Epithelial cell of proximal tubule (primary cell): ENCODE measurements at regions not wholly inside any gene's neighbourhood (a gene's known extent, or its start where the extent isn't known, plus 50 kb on each side); places are given as distances from the start of the nearest gene placed in this dataset.
"Not testable (repeated sequence)": the region's sequence is repeated elsewhere in the genome, so short reads cannot be mapped to it uniquely, and the experiment has no call there.

Experiments
- DNase-seq: peaks from one replicate; pipeline ENCODE4 v3.0.0-alpha.2; 2011; ENCODE audit warnings: low read depth
- H3K4me3 ChIP-seq: 2 replicates; pipeline ENCODE4 v1.5.1; 2011; ENCODE audit warnings: low read depth, mild to moderate bottlenecking, low read length
- TF ChIP-seq, protein P1 (sequence below): conservative IDR thresholded peaks from 2 replicates; pipeline ENCODE4 v1.5.1; 2012; ENCODE audit warnings: low read depth, mild to moderate bottlenecking, low read length

- no peak for DNase-seq
- TF ChIP-seq, protein P1, sequence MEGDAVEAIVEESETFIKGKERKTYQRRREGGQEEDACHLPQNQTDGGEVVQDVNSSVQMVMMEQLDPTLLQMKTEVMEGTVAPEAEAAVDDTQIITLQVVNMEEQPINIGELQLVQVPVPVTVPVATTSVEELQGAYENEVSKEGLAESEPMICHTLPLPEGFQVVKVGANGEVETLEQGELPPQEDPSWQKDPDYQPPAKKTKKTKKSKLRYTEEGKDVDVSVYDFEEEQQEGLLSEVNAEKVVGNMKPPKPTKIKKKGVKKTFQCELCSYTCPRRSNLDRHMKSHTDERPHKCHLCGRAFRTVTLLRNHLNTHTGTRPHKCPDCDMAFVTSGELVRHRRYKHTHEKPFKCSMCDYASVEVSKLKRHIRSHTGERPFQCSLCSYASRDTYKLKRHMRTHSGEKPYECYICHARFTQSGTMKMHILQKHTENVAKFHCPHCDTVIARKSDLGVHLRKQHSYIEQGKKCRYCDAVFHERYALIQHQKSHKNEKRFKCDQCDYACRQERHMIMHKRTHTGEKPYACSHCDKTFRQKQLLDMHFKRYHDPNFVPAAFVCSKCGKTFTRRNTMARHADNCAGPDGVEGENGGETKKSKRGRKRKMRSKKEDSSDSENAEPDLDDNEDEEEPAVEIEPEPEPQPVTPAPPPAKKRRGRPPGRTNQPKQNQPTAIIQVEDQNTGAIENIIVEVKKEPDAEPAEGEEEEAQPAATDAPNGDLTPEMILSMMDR = no peak
- H3K4me3 ChIP-seq = no peak overlapping the region
Measured at GRCh38 chr13:37289212-37289935, 183.9 kb upstream of the CSNK1A1L start.

- no peak for DNase-seq
- TF ChIP-seq, protein P1 = no peak
- H3K4me3 ChIP-seq = no peak overlapping the region
Measured at GRCh38 chr13:37288057-37288720, 182.7 kb upstream of the CSNK1A1L start.

- not testable (repeated sequence) for DNase-seq, H3K4me3 ChIP-seq
Measured at GRCh38 chr13:37280231-37280630, 174.8 kb upstream of the CSNK1A1L start.

- TF ChIP-seq, protein P1 = no peak
- no peak for DNase-seq
- no peak overlapping the region for H3K4me3 ChIP-seq
Measured at GRCh38 chr13:37277435-37278144, 172.1 kb upstream of the CSNK1A1L start.

- no peak overlapping the region for H3K4me3 ChIP-seq
- TF ChIP-seq, protein P1 = no peak
Measured at GRCh38 chr13:37277007-37277406, 171.5 kb upstream of the CSNK1A1L start.

DNA sequence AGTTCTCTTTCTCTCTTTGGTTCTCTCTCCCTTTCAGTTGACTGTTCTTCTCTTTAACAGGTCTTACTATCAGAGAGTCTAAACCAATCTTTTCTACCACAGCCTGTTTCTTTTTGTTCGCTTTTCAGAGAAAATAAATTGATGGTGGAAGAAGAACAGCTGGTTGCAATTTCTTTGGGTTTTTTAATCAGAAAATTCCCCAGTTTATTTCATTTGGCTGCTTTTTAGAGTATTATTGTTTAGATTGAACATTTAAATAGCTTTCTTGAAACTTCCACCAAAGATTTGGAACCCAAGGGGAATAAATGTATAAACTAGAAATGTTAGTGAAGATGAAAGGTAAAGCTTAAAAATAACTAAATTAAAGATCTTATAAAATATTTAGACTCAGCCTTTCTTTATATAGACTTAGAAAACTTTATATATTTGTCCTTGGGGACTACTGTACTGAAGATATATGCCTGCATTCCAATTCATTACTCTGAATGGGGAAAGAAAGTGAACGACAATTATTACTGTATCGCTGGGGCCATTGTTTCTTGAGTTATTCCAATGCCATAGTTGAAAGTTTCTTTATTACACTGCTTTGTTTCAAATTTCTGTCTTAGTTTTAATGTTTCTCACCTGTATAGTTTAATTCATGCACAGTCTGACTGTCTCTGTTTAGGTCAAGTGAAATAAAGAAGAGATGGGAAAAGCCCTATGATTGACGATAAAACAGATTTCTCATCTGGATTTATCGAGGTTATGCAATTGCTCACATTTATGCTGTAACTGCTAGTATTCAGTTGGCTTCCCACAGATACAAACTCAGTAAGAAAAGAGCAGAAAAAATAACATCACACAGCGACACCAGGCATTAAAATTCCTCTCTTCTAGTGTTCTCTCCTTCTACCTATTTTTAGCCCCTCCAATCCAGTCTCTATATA, 169.4 kb upstream of the CSNK1A1L start:
- TF ChIP-seq, protein P1 = no peak
- no peak for DNase-seq

More at GRCh38 chr13:37277007-37277406, 171.5 kb upstream of the CSNK1A1L start:
- DNase-seq = no peak

More for the DNA sequence above, 169.4 kb upstream of the CSNK1A1L start:
- H3K4me3 ChIP-seq = no peak overlapping the region
